Activated naive CD8-positive, alpha-beta T cell (primary cell): ENCODE measurements at regions not wholly inside any gene's neighbourhood (a gene's known extent, or its start where the extent isn't known, plus 50 kb on each side); places are given as distances from the start of the nearest gene placed in this dataset.

ENCODE experiments used
- H3K27ac Mint-ChIP-seq: one replicate; pipeline ENCODE4 v1.8.0; 2021; ENCODE audit warnings: mixed read lengths
- H3K27me3 Mint-ChIP-seq: one replicate; pipeline ENCODE4 v1.8.0; 2021; ENCODE audit warnings: mixed read lengths
- H3K36me3 Mint-ChIP-seq: one replicate; pipeline ENCODE4 v1.8.0; 2021; ENCODE audit warnings: mixed read lengths
- H3K4me1 Mint-ChIP-seq: one replicate; pipeline ENCODE4 v1.8.0; 2021; ENCODE audit warnings: low read depth, mixed read lengths
- H3K4me3 Mint-ChIP-seq: one replicate; pipeline ENCODE4 v1.8.0; 2021; ENCODE audit warnings: mild to moderate bottlenecking, mixed read lengths
- H3K9me3 Mint-ChIP-seq: one replicate; pipeline ENCODE4 v1.8.0; 2021; ENCODE audit warnings: low read depth, mixed read lengths

DNA sequence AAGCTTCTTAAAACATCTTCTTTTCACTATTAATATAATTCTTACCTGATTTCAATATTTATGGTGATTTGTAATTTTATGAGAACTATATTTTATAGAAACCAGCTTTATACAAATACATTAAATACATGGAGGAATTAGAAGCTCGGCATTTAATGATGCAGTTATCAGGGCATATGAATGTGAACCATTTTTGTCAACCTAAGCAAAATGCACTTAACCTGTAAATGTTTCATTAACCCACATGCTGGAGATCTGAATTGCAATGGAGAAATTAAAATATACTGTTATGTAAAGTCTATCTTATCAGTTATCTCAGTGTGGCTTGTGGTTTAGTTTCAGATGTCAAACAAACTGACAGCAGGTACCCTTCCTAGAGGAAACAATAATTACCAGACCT is 63.2 kb upstream of the CDH12 start:
- no peaks in the 10 kb centered on the region for H3K4me1 Mint-ChIP-seq
- peaks cover 4% of the 10 kb centered on the region for H3K9me3 Mint-ChIP-seq
- H3K27me3 Mint-ChIP-seq: no peaks in the 10 kb centered on the region
- no peak overlapping the region for H3K4me3 Mint-ChIP-seq
- no peak overlapping the region for H3K27ac Mint-ChIP-seq
- no peaks in the 10 kb centered on the region for H3K36me3 Mint-ChIP-seq

DNA sequence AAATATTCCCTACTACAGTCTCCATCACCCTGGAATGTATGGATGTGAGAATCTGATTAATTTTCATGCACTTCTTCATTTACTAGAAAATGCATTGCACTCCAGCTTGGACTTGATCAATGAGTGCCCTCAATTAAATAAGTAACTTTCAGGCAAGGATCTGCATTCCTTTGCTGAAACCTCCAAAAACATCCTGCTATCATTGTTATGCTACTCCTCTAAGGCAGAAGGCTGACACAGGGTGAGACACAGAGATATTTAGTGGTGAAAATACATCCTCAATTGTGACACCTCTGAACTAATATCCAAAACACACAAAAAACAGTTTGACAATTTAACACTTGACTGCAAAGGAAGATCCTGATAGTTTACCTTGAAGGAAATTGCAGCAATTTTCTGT is 57.9 kb upstream of the CDH12 start:
- Mint-ChIP-seq H3K36me3 (no peaks in the 10 kb centered on the region), H3K27me3 (no peaks in the 10 kb centered on the region), H3K4me3 (no peak overlapping the region), H3K4me1 (no peaks in the 10 kb centered on the region), H3K27ac (no peak overlapping the region), H3K9me3 (no peaks in the 10 kb centered on the region)

DNA sequence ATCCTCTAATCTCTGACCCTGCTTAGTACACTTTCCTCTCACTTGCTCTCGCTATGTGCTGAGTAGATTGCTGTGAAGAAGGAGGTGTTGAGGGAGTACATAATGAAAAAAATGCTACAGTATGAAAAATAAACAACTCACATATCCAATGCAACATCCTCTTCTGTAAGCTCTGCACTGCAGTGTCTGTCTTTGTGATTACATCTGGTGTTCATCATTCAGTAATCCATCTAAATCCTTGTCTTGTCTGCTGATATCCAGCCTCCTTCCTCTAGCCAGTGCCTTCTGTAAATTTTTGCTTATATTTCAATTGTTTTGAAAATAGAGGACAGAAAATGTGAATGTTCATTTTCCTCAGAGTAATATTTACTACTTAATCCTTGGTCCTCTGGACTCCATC is 57.4 kb upstream of the CDH12 start:
- no peak overlapping the region for H3K27ac Mint-ChIP-seq
- H3K27me3 Mint-ChIP-seq: no peaks in the 10 kb centered on the region
- H3K9me3 Mint-ChIP-seq: no peaks in the 10 kb centered on the region
- H3K4me1 Mint-ChIP-seq: no peaks in the 10 kb centered on the region
- H3K36me3 Mint-ChIP-seq: no peaks in the 10 kb centered on the region
- H3K4me3 Mint-ChIP-seq: no peak overlapping the region

DNA sequence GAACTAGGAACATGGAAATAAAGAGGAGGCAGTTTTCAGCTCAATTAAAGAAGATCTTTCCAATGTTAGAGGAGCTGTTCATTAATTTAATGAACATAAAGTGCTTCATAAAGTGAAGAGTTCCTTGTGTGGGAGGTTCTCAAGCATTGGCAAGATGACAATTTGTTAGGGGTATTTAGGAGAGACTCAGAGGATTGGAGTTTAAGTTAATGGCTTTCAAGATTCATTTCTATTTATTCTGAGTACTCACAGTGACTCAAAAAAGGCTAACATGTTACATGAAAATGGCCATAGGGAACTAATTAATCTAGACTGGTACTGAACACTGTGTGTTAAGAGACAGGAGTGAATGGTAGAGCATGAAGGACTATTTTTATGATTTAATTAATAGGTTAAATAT is 55.4 kb upstream of the CDH12 start:
- no peaks in the 10 kb centered on the region for H3K27me3 Mint-ChIP-seq
- H3K4me1 Mint-ChIP-seq: no peaks in the 10 kb centered on the region
- H3K4me3 Mint-ChIP-seq: no peak overlapping the region
- no peak overlapping the region for H3K27ac Mint-ChIP-seq
- H3K36me3 Mint-ChIP-seq: no peaks in the 10 kb centered on the region
- no peaks in the 10 kb centered on the region for H3K9me3 Mint-ChIP-seq

DNA sequence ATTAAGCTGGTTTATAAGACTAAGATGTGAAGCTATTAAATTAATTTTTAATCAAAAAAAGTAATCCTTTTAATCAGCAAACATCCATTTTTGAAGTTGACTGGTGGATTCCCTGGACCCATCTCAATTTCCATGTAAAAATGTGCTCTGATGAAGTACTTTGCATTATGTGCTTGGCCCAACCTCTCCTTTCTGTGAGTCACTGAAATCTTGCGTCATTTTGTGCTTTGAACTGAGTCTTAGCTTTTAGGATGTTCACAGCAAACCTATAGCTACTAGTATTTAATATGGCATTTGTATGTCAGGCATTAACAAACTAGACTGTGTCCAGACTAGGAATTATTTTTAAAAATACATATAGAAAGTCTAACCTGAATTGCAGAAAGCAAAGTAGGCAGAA is 55.0 kb upstream of the CDH12 start:
- Mint-ChIP-seq H3K9me3 (no peaks in the 10 kb centered on the region), H3K4me1 (no peaks in the 10 kb centered on the region), H3K27me3 (no peaks in the 10 kb centered on the region), H3K27ac (no peak overlapping the region), H3K4me3 (no peak overlapping the region), H3K36me3 (no peaks in the 10 kb centered on the region)
